Breast epithelium (tissue), 4 donors: ENCODE measurements at regions not wholly inside any gene's neighbourhood (a gene's known extent, or its start where the extent isn't known, plus 50 kb on each side); places are given as distances from the start of the nearest gene placed in this dataset.

Source experiments
- DNase-seq, 2 donors: peaks; one replicate each; pipeline ENCODE4 v3.0.0-alpha.2; 2019; ENCODE audit warnings: low spot score in 2 of 2
- H3K27ac ChIP-seq, 2 donors: fragments of 200-600 bp; sonication (generic) in 1 of 2; one replicate each; pipeline ENCODE4 v1.5.1; 2016 to 2019; ENCODE audit warnings: mild to moderate bottlenecking in 1 of 2
- H3K27me3 ChIP-seq, 2 donors: fragments of 200-600 bp; sonication (generic) in 1 of 2; one replicate each; pipeline versions ENCODE4 v1.5.1 to v1.6.0; 2017 to 2019; ENCODE audit warnings: control low read depth in 1 of 2, mild to moderate bottlenecking in 1 of 2
- H3K36me3 ChIP-seq: fragments of 200-600 bp; one replicate; pipeline ENCODE4 v1.5.1; 2019
- H3K4me1 ChIP-seq, 2 donors: fragments of 200-600 bp; sonication (generic); one replicate each; pipeline ENCODE4 v1.5.1; 2016 to 2019; ENCODE audit warnings: control low read depth in 1 of 2
- H3K4me3 ChIP-seq, 3 donors: fragments of 200-600 bp; sonication (generic); 1 replicate in 2 of 3; 2 replicates in 1 of 3; pipeline ENCODE4 v1.5.1; 2016 to 2019; ENCODE audit warnings: mild to moderate bottlenecking in 3 of 3, moderate library complexity in 2 of 3
- H3K9me3 ChIP-seq, 2 donors: fragments of 200-600 bp; sonication (generic) in 1 of 2; one replicate each; pipeline ENCODE4 v1.5.1; 2016 to 2019; ENCODE audit warnings: control low read depth in 1 of 2
- CTCF ChIP-seq, 3 donors: fragments of 450-650 bp; IDR thresholded peaks; one replicate each; pipeline ENCODE4 v1.5.1; 2016 to 2017; ENCODE audit warnings: antibody characterized with exemption in 3 of 3, mild to moderate bottlenecking in 3 of 3, moderate library complexity in 3 of 3
- POLR2A ChIP-seq: fragments of 450-650 bp; IDR thresholded peaks from one replicate; pipeline ENCODE4 v1.6.1; 2016; ENCODE audit warnings: antibody characterized with exemption, mild to moderate bottlenecking, moderate library complexity
- POLR2AphosphoS5 ChIP-seq, 3 donors: sonication (generic); formaldehyde crosslinking; IDR thresholded peaks; one replicate each; pipeline ENCODE4 v1.6.1; 2017; ENCODE audit warnings: antibody characterized with exemption in 3 of 3
- intact Hi-C: fragments of 100-400 bp; cut with DNase I; formaldehyde crosslinking; loops from one replicate; pipeline ENCODE4 v1.15.1; 2023; ENCODE audit warnings: low total_unique reads

GRCh38 chr9:108702681-108703080 lies 153.1 kb downstream of the ACTL7B start:
- H3K4me3 ChIP-seq = no peak overlapping the region
- H3K36me3 ChIP-seq = no peaks in the 10 kb centered on the region
- DNase-seq = no peak
- intact Hi-C loops = no loop called here
- H3K27ac ChIP-seq = no peak overlapping the region
- H3K4me1 ChIP-seq = no peaks in the 10 kb centered on the region
- no peaks in the 10 kb centered on the region for H3K27me3 ChIP-seq
- no peak for TF ChIP-seq POLR2A
- TF ChIP-seq POLR2AphosphoS5 (IDR thresholded peaks at IDR 0.05) = no peak
- TF ChIP-seq CTCF (IDR thresholded peaks at IDR 0.05) = no peak
- H3K9me3 ChIP-seq = no peaks in the 10 kb centered on the region

GRCh38 chr9:108698801-108699200 lies 157.0 kb downstream of the ACTL7B start:
- no peak for DNase-seq
- no peaks in the 10 kb centered on the region for H3K4me1 ChIP-seq
- no peaks in the 10 kb centered on the region for H3K27me3 ChIP-seq
- no peak overlapping the region for H3K27ac ChIP-seq
- no peaks in the 10 kb centered on the region for H3K36me3 ChIP-seq
- no peak overlapping the region for H3K4me3 ChIP-seq
- intact Hi-C loops = no loop called here
- no peaks in the 10 kb centered on the region for H3K9me3 ChIP-seq
- TF ChIP-seq CTCF (IDR thresholded peaks at IDR 0.05) = no peak
- TF ChIP-seq POLR2AphosphoS5 (IDR thresholded peaks at IDR 0.05) = no peak
- TF ChIP-seq POLR2A = no peak

GRCh38 chr9:108698231-108698630 lies 157.6 kb downstream of the ACTL7B start:
- no peak for DNase-seq
- intact Hi-C loops = no loop called here
- Histone ChIP-seq H3K9me3 (no peaks in the 10 kb centered on the region), H3K4me3 (no peak overlapping the region), H3K27me3 (no peaks in the 10 kb centered on the region), H3K4me1 (no peaks in the 10 kb centered on the region), H3K27ac (no peak overlapping the region), H3K36me3 (no peaks in the 10 kb centered on the region)
- no peak for TF ChIP-seq CTCF (IDR thresholded peaks at IDR 0.05)
- TF ChIP-seq POLR2AphosphoS5 (IDR thresholded peaks at IDR 0.05) = no peak
- no peak for TF ChIP-seq POLR2A

- TF ChIP-seq CTCF (IDR thresholded peaks at IDR 0.05) (no peak), POLR2A (no peak), POLR2AphosphoS5 (IDR thresholded peaks at IDR 0.05) (no peak)
- Histone ChIP-seq H3K9me3 (no peaks in the 10 kb centered on the region), H3K27ac (no peak overlapping the region), H3K27me3 (no peaks in the 10 kb centered on the region), H3K36me3 (no peaks in the 10 kb centered on the region), H3K4me3 (no peak overlapping the region), H3K4me1 (no peaks in the 10 kb centered on the region)
- no peak for DNase-seq
- intact Hi-C loops = no loop called here
Measured at GRCh38 chr9:108696156-108696555, 159.6 kb downstream of the ACTL7B start.

GRCh38 chr9:108694170-108694569 lies 161.6 kb downstream of the ACTL7B start:
- Histone ChIP-seq H3K9me3 (no peaks in the 10 kb centered on the region), H3K27ac (no peak overlapping the region), H3K36me3 (no peaks in the 10 kb centered on the region), H3K4me1 (no peaks in the 10 kb centered on the region), H3K4me3 (no peak overlapping the region), H3K27me3 (no peaks in the 10 kb centered on the region)
- no peak for DNase-seq
- intact Hi-C loops = no loop called here
- TF ChIP-seq POLR2AphosphoS5 (IDR thresholded peaks at IDR 0.05) (no peak), CTCF (IDR thresholded peaks at IDR 0.05) (no peak), POLR2A (no peak)
